HG03439 (cell line): ENCODE measurements at regions not wholly inside any gene's neighbourhood (a gene's known extent, or its start where the extent isn't known, plus 50 kb on each side); places are given as distances from the start of the nearest gene placed in this dataset.

Source experiments
- ATAC-seq: cut with Tn5 transposase; IDR thresholded peaks from one replicate; pipeline ENCODE4 v1.9.1; 2021; ENCODE audit warnings: mild to moderate bottlenecking, moderate library complexity; ENCODE audit not compliant: unreplicated experiment

DNA sequence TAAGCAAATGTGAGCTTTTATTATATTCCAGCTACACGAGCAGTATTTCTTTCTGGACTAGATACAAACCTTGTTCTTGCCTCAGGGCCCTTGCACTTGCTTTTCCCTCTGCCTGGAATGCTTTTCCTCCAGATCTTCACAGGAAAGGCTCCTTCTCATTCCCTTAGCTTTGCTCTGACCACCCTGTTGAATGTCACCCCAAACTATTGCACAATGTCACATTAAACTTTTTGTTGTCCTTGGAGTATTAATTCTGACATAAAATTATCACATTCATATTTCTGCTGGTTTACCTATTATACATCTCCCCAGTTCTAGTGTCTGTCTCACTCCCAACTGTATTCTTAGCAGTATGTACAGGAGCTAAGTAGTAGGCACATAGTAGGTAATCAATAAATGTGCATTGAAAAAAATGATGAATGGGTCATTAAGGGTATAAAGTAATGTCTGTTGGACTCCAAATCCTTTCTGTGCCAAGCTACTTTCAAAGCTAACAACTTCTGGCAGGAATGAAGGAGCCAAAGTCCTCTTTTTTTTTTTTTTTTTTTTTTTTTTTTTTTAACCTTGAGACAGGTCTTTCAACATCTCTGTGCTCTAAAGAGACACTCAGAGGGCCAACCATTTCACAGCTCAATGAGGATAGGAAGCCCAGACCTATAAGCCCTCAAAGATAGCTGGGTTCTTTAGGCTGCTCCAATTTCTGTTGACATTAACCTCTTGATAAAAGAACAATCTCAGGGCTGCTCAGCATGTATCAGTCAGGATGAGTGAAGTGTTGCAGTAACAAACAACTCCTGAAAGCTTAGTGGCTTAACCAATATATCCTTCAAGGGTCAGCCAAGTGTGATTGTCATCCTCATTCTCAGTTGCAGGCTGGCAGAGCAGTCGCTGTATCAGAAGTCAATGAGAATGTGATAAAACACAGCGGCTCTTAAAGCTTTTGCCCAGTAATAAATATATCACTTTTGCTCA is 424.4 kb upstream of the TBX3 start:
- ATAC-seq: no peak

DNA sequence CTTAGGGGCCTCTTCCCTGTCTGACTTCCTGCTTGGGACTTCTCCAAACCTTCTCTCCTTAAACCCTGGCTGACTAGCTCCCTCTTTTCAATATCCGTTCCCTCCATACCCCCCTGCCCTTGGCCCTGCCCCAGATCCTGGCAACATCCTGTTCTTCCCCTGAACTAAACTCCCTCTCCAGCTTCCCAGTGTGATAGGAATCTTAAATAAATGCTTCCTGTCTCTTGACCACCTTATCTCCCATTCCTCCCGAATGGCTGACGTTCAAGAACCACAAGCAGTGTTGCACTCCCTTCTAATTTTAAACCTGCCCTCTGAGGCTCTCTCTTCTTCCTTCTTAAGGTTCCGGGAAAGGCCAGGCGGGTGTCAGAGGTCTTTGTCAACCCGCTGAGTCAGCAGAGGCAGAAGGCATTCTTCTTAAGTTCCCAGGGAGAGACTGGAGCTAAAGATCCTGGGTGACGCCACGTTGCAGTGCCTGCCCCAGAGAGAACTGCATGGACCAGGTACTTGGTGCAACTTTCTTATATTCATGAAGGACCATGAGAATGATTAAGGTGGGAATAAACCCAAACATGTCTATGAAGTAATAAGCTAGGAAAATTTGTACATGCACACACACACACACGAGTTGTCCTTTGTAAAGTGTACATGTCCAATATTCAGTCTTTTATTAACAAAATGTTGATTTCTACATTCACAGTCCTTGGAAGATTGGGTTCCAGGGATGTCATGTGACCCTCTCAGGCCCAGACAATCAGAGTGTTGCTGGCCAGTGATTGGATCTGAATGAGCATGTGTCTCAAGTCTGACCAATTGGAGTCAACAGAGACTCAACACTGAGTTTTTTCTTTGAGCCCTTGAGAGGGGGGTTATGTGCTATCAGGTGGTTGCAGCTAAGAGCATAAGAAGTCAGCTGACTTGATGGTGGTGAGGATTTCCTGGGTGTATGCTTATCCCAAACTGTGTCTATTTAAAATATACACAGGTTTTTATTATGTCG is 420.2 kb upstream of the TBX3 start:
- no peak for ATAC-seq

DNA sequence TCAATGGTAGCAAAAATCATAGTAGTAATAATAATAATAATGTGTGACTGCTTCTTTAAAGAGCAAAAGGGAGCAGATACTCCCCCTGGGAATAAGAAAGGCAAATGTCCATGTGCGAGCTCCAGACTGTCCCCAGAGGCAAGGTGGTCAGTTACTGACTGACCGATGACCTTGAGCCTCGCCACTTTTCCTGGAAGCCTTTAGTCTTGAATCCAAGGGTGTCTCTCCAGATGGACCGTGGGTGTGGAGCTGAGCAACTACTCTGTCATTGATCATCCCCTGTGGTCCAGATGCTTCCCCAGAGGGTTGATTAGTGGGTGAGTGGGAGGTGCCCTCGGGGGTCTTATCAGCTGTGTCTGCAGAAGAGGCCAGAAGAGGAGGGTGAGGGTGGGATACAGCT is 418.5 kb upstream of the TBX3 start:
- ATAC-seq: no peak

DNA sequence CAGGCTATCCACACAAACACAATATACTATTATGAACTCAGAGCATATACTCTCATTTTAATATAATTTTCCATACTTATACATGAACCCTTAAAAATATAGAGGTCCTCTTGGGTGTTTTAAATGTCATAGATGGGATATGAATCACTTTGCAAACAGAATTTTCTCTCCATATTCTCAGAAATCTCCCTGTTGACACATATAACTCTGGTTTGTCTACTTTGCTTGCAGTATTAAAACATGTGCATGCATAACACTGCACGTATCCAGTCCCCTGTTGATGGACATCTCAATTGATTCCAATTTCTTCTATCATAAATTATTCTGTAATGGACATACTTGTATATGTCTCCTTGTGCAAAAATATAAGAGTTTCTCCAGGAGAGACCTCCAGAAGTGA is 417.5 kb upstream of the TBX3 start:
- ATAC-seq: no peak

GRCh38 chr12:115097416-115097815 is 413.4 kb upstream of the TBX3 start:
- ATAC-seq: no peak

GRCh38 chr12:115096588-115097397 is 412.8 kb upstream of the TBX3 start:
- ATAC-seq: no peak

- no peak for ATAC-seq
Measured at GRCh38 chr12:115095073-115095748, 411.2 kb upstream of the TBX3 start.

DNA sequence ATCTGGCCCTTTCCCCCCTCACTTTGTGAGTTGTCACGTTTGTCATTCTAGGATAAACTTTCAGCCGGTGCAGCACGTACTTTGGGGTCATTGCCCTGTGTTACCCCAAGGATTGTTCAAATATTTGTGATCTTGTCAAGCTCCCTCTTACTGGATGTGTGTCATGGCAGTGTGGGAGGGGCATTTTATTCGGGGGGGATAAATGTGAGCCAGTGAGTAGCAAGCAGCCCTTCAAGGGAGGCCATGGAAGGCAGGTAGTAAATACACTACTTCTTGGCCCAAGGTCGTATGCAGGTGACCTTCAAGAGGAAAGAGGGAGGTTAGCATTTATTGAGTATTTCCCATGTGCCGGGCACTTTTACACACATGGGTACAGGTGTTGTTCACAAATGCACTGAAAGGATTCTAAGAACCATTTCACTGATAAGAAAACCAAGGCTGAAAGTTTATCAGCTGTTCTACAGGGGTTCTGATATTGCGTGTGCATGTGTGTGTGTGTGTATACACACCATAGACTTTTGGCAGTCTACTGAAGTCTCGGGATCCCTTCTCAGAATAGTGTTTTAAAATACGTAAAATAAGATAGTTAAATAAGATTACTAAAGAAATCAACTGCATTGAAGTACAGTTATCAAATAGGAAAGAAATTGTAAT is 410.3 kb upstream of the TBX3 start:
- ATAC-seq: no peak

DNA sequence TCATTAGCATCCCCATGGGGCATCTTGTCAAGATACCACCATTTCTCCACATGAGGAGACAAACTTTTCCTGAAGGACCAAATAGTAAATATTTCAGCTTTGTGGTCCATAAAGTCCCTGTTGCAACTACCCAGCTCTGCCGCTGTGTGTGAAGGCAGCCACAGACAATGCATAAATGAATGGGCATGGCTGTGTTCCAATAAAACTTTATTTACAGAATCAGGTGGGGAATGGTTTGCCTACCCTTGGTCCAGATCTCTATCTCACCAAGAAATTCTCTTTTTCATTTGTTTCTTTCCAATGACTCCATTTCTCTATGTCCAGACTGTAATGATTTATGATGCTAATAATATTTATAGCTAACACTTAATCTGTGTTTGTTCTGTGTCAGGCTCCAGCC is 409.3 kb upstream of the TBX3 start:
- no peak for ATAC-seq

- ATAC-seq: no peak
Measured at GRCh38 chr12:115090783-115091182, 406.8 kb upstream of the TBX3 start.

DNA sequence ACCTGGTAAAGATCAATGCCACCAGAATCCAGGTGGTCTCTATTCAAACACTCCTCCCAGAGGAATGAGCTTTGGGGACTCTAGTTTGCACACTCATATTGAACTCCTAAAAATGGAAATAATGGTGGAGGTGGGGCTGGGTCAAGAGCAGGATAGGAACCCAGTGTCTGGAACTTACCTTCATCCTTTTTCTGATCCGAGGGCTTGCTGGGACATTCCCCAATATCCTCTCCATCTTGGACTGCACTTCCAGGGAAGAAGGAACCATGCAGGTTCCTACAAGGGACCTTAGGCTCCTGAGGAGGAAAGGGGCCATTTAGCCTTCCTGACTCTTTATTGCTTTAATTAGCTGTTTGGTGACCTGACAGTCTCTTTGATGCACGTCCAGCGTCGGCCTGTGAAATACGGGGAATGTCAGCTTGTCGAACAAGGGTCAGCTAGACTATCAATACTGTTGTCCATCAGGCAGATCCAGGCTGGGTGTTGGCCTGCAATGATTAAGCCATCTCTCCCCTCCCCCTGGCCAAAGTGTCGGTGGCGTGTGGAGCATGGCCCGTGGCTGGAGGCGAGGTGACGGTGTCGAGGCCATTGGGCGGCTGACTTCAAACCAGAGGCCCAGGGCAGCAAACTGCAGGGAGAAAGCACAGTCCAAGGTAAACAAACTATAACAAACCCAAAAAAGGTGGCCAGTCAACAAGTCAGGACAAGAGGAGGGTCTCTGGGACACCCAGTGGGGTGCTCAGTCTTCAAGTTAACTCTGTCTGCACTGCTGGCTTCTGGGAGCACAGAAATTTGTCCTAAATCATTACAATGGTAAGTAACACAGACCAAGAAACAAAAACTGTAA is 405.2 kb upstream of the TBX3 start:
- ATAC-seq: no peak

GRCh38 chr12:115088328-115088994 is 404.5 kb upstream of the TBX3 start:
- ATAC-seq: no peak

DNA sequence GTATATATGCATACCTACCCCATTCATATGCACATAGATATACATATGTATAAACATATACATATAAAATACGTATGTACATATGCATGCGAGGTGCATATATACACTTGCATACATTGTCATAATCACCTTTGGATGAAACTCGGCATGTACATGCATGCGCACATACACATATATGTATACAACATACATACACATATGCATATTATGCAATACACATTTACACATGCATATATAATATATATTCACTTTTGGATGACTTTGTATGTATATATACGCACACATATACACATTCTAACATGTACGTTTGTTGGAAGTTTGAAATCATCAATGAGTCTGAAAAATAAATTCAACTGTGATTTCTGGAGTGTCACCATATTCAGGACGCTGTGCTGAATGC is 401.6 kb upstream of the TBX3 start:
- no peak for ATAC-seq

GRCh38 chr12:115079760-115080159 is 395.8 kb upstream of the TBX3 start:
- ATAC-seq: no peak

DNA sequence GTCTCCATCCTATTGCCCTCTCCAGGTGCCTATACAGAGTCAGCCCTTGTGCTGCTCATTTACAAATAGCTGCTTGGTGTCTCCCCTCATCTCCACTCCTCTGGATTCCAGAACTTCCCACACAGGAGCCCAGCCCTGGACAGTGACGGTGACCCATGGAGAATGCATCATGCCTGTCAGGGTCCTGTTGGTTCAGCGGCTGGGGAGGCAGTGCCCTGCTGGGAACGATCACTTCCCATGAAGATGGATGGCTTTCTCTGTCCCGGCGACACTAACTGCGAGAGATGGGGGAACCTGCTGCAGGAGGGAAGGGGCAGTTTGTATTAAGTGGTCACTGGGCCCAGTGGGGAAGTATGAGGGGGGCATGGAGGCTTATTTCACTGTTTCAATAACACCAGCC is 395.0 kb upstream of the TBX3 start:
- ATAC-seq: no peak

GRCh38 chr12:115078334-115078733 is 394.4 kb upstream of the TBX3 start:
- no peak for ATAC-seq

DNA sequence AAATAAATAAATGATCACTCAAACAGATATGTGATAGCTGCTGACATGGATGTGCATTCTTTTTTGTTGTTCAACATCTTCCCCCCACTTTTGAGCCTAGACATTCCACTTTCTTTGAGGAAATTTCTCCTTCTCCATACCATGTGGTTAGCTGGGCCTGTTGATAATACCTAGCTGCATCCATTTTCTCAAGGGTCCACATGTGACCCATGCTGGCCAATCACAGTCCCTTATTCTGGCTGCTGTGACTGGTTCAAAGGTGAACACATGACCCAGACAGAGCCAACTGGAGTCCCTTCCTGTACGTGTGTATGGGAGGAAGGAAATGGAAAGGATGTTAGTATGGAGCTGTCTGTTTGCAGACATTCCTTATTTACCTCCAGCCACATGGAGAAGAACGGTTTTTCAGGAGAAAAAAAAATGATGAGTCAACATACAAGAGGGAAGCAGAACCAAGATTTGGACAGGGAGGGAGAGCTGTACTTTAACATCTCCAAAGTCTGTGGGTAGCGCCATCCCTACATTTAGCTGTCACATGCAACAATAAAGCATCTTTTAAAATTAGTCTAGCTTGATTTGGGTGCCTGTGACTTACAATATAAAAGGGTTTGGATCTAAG is 391.7 kb upstream of the TBX3 start:
- no peak for ATAC-seq

DNA sequence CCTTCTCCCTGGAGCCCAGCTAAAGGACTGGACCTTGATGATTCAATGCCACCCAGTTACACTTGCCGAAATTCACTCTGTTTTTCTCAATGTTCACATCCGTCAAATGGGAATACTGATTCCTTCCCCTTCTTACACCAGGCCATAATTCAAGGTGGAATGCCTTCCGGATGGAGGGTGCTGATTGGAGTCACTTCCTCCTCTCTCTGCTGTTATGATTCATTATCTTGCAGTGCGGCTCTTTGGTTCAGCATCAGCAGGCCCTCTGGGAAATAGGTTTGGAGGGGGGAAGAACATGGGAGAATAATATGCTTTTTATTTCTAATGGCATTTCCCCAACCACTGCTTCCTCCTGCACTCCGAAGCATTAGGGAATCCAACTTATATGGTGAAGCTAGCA is 390.6 kb upstream of the TBX3 start:
- ATAC-seq: no peak
